HG02571 (cell line): ENCODE measurements at regions not wholly inside any gene's neighbourhood (a gene's known extent, or its start where the extent isn't known, plus 50 kb on each side); places are given as distances from the start of the nearest gene placed in this dataset.
A peak's percentile ranks its signal among the peaks of the same experiment; 100 is the strongest.

Experiments
- ATAC-seq: cut with Tn5 transposase; IDR thresholded peaks from one replicate; pipeline ENCODE4 v1.9.1; 2021; ENCODE audit warnings: mild to moderate bottlenecking, moderate library complexity; ENCODE audit not compliant: unreplicated experiment

- ATAC-seq: no peak
Observed at GRCh38 chr2:144217853-144218633, 301.9 kb downstream of the ZEB2 start.

DNA sequence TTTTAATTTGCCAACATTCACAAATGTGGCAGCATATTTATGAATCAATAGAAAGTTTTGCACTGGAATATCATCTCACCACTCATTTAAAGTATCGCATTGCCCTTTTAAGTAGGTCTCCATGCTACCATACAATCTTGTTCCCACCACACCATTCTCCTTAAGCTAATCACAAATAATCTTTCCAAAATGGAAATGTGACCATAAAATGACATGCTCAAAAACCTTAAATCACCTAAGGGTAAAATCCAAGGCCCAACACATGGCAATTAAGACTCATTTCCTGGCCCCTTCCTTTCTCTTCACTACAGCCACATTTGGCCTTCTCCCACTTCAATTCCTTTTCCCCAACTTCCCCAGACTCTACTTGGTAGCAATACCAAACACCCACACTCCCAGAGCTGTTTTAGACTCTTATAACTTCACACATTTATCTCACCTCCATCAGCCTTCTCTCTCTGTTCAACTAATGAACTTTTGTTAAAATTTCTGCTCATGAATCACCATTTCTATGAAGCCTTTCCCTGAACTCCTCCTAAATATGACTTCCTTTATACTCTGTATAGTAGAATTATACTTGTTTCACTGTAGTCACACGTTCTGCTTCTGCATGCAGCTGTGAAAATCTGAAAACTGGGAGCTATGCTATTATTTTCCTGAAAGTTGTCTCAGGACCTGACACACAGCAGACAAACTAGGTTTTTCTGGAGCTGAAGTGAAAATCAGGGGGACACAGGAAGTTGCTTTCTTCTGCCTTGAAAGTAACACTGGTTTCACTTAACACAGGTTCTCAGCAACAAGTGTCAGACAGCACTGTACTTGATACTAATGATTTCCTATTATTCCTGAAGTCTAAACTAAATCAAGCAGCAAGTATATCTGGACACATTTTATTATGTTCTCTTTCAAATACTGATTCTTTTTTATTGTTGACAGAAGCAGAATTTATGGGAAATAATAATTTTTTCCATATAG is 303.9 kb downstream of the ZEB2 start:
- peak; percentile 46 for ATAC-seq

DNA sequence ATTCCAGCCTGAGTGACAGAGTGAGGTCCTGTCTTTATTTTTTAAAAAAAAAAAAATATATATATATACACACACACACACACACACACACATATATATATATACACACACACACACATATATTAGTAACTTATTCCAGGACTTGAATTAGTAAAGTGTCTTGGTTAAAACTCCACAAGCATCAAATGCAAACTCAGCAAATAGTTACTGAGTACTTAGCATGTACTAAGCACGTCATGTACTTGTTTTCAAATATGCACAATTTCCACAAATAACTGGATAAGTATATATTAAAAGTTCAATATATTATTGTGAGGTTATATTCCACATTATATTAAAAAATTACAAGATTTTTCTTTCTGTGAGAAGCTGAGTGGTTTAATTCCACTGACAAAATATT is 304.7 kb downstream of the ZEB2 start:
- ATAC-seq: no peak

GRCh38 chr2:144213797-144214196 is 306.1 kb downstream of the ZEB2 start:
- peak; percentile 89 for ATAC-seq

DNA sequence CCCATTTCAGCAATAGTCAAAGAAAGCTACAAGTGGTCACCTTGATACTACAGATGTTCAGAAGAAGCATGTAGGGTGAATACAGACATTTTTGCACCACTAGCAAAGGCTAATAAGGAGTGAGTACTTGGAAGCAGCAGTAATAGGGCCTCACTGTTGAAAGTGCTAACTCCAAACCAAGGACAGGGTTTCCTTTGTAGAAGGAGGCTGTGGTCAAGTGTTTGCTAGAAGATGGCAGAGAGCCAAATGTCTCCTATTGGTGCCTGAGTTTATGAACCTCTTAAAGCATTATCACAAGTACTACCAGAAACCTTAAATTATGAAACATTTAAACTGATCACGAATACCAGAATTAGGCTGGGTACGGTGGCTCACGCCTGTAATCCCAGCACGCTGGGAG is 308.1 kb downstream of the ZEB2 start:
- no peak for ATAC-seq

DNA sequence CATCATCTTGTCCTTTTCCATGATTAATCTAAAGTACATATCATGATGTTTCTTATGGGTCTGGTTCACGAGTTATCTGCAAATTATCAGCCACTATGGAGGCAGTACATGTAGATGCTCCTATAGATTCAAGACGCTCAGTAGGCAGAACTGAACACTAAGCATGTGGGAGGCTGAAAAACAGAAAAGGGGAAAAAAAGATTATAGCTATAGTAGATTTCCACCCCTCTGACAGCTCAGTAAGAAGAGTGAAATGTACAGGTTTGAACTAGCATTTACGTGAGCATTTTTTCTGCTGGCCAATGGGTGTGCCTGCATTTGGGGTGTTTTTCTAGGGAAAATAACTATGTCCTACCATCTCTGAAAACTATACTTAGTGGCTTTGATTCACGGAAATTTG is 308.9 kb downstream of the ZEB2 start:
- no peak for ATAC-seq

GRCh38 chr2:144210076-144210475 is 309.8 kb downstream of the ZEB2 start:
- ATAC-seq: no peak

- ATAC-seq: no peak
Observed at GRCh38 chr2:144208924-144209323, 311.0 kb downstream of the ZEB2 start.

DNA sequence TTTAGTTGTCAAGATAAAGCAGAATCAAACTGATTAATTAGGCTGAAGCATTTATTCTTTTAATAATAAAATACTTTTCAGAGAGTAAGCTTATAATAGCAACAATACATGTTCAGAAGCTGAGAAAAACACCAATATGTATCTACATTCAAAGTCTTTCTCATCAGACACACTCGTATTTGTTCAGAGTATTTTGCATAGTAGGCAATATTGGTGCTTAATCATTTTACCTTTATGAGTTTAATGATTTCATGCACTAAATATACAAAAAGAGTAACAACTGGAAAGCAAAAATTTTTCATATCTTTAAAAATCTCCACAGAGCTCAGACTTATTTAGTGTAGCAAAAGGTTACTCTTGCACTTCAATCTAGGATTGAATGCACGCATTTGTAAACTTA is 313.9 kb downstream of the ZEB2 start:
- ATAC-seq: no peak

DNA sequence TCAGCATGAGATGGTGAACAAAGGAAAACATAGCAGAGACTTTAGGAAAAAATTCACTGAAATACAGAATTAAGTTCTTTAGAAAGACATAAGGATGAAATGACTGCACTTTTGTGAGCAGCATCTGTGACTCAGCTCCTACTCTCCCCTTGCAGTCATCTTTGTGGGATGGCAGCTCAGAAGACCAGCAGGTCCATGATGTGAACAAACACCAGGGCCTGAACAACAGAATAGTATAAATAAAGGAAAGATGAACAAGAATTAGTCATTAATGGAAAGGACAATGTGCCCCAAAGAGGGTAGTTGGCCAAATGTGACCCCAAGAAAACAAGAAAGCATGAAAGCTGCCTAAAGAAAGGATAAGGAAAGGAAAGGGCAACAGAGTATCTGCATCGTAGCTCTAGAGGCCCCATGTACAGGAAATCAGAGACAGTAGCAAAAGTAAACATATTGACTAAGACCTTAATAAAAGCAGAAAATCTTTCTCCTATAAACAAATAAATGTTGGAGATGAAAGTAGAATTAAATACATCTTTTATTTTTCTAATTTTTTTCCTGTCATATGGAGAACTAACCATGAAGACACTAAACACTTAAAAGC is 318.0 kb downstream of the ZEB2 start:
- no peak for ATAC-seq

DNA sequence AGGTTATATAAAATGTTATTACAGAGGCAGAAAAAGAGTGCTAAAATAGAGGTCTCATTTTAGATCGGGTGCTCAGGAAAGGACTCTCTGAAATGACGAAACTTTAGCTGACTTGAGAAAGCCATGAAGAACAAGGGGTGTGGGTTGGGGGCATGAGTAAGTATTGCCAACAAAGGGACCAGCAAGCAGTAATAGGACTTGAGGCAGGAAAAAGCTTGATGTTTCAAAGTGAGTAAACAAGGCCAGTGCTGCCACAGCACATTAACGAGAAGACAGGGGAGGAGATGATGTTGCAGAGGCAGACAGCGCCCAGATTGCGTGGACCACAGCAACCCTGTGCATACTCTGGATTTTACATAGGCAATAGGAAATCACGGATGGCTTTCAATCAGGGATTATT is 318.8 kb downstream of the ZEB2 start:
- no peak for ATAC-seq

DNA sequence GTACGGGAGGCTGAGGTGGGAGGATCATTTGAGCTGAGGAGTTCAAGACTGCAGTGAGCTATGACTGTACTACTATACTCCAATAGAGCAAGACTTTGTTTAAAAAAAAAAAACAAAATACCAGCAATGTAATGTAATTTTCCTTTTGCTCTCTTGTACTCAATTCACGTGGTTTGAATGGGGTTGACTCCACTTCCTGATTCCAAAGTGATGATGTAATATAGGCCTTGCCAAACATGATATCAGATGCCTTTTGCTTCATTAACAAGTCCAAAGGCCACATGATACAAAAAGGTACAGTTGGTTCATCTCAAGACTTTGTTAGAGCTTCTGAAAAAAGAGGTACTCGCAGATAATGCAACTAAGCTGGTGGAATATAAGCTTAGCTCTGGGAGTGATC is 321.8 kb downstream of the ZEB2 start:
- ATAC-seq: no peak

DNA sequence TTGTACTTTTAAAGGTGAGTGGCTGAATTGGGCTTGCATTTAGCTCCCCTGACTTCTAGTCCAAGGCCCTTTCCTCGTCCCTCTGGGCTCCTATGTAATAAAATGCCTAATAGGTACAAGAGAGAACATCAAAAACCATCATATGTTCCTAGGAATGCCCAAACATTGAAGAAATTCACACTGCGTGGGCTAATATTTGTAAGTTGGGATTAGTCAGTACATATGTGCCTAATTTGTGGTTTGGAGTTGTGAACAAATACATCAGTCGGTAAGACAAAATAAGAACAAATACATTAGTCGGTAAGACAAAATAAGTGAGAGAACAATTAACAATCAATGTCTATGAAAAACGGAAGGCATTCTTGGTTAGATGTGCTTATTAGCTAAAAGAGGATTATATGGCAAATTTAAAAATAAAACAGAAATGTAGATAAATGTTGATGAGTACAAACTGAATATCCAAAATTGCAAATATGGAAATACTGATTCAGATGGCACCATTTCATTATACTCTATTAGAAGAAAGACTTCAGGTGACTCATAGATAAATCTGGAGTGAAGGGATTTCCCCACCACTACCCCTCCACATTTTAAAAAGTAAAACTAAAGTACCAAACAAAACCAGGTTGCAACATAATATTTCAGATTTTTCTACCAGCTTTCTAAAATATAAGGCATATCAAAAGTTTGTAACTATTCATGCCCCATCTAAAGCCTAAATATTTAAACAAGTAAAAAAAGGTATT is 325.4 kb downstream of the ZEB2 start:
- ATAC-seq: no peak

DNA sequence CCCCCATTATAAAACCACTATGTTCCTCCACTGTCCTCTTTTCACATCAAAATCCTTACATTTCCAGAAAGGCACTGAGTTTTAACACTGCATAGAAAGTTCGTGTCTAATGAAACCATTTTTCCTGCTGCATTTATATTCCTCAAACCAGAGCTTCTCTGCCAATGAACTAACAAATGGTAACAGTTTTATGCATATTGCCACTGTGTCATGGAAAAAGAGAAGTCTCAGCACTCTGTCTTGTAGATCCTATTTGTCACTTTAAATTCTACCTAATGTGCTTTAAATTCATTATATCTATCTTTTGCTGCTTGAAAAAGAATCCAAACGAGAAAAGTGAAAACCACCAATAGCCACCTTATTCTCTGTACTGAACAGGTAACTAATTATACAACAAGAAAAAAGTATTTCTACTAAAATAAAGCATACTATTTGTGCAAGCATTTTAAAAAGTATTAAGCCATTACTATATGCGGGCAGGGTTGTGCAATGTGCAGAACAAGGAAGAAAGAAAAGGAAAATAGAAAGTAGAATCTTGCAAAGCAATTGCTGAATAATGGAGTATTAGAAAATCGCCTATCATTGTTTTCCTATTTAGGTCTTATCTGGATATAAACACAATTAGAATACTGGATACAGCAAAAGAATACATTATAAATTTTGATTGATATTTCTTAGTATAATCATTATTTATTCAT is 328.9 kb downstream of the ZEB2 start:
- ATAC-seq: no peak

- peak; percentile 93 for ATAC-seq
Observed at GRCh38 chr2:144183727-144184126, 336.2 kb downstream of the ZEB2 start.

DNA sequence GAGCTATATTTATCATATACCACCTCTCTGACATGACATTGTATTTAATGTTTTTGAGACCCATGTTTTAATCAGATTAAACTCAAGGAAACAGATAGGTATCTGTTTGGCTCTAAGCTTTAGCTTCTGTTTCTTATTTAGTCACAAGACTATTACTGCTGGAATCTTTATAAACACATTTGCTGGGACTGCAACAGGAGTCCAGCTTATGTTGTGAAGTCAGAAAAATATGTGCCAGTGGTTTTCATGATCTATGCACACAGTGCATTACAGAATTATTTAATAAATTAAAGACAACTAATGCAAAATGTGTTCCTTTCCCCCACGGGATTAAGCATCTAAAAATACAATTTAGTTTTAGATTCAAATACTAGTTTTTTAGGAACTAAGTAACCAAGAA is 338.9 kb downstream of the ZEB2 start:
- ATAC-seq: no peak

DNA sequence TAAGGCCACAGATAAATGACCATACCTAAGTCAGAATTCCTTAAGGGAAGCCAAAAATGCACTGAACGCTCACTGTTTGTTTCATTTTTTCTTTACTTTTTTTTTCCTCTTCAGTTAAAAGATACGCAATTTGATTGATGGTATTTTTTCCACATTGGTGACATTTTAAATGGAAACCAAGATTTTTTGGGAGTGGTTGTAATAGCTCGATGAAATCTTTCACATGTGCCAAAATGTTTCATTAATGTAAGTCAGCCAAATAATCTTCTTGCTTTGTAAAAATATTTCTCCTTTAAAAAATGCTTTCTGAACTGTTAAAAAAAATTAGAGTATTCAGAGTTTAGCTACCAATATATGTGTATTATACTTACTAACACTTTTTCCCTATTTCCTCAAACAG is 339.8 kb downstream of the ZEB2 start:
- no peak for ATAC-seq

DNA sequence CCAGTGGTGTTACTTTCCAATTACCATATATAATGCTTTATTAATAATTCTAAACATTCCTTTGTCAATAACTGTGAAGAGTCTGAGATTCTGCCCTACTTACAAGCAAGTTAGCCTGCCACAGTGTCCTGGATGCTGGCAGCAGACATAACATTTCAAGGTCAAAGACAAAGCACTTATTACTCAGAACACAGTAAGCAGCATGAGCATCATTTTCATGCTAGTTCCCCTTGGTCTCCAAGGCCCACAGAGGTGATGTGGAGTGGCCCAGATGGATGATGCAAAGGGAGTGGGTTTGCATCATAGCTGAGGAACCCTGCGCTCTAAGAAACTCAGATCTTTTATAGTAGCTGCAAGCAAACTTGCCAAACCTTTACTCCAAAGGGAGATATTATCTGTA is 349.7 kb downstream of the ZEB2 start:
- ATAC-seq: no peak

- no peak for ATAC-seq
Observed at GRCh38 chr2:144166743-144167142, 353.2 kb downstream of the ZEB2 start.

DNA sequence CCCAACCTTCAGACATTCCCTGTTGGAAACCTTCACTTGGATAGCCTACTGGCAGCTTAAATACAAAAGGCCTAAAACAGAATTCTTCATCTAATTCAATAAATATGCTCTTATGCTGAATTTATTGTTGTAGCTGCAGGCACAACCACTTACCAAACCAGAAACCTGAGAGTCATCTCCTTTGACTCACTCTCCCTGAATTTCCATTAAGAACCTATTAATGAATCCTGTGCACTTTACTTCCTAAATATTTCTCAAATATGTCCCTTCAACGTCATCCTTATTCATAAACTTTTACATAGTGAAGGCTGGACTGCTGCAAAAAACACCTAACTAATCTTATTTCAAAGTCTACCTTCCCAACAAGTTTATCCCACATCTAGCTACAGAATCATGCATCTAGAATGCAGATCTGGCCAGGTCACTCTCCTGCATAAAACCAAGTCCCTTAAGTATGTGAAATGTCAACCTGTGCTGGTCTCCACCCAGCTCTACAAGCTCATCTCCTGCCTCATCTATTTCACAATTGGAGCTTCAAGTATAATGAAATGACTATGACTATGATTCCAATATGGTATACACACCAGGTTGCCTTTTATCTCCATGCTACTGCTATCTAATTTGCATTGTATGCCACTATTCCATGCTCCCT is 354.2 kb downstream of the ZEB2 start:
- ATAC-seq: no peak
